ENCODE measurements at regions not wholly inside any gene's neighbourhood (a gene's known extent, or its start where the extent isn't known, plus 50 kb on each side); places are given as distances from the start of the nearest gene placed in this dataset.

DNA sequence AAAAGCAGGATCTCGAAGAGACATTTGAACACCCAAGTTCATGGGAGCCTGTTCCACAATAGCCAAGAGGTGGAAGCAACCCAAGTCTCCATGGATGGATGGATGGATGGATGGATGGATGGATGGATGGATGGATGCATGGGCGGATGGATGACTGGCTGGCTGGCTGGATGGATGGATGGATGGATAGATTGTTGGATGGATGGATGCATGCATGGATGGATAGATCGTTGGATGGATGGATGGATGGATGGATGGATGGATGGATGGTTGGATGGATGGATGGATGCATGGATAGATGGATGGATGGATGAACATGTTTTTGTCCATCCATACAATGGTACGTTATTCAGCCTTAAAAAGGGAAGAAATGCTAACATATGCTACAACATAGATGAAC is 603.4 kb downstream of the BRD1 start:
- no peak for TF ChIP-seq ISL1 (CRISPR knock-in tag; IDR thresholded peaks at IDR 0.05)
- TF ChIP-seq ZC3H10 (CRISPR knock-in tag; IDR thresholded peaks at IDR 0.05), result no peak
- TF ChIP-seq ZNF565 (CRISPR knock-in tag; conservative IDR thresholded peaks at IDR 0.05; ENCODE audit: low read depth), result no peak
- no peak for TF ChIP-seq TCF4 (CRISPR knock-in tag; IDR thresholded peaks at IDR 0.05; ENCODE audit: borderline replicate concordance)
- TF ChIP-seq, protein P1, sequence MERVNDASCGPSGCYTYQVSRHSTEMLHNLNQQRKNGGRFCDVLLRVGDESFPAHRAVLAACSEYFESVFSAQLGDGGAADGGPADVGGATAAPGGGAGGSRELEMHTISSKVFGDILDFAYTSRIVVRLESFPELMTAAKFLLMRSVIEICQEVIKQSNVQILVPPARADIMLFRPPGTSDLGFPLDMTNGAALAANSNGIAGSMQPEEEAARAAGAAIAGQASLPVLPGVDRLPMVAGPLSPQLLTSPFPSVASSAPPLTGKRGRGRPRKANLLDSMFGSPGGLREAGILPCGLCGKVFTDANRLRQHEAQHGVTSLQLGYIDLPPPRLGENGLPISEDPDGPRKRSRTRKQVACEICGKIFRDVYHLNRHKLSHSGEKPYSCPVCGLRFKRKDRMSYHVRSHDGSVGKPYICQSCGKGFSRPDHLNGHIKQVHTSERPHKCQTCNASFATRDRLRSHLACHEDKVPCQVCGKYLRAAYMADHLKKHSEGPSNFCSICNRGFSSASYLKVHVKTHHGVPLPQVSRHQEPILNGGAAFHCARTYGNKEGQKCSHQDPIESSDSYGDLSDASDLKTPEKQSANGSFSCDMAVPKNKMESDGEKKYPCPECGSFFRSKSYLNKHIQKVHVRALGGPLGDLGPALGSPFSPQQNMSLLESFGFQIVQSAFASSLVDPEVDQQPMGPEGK (CRISPR knock-in tag; IDR thresholded peaks at IDR 0.05; ENCODE audit: borderline replicate concordance), result no peak
- no peak for TF ChIP-seq ARNTL (CRISPR knock-in tag; IDR thresholded peaks at IDR 0.05; ENCODE audit: borderline replicate concordance, low read depth)
- TF ChIP-seq SNAI2 (CRISPR knock-in tag; IDR thresholded peaks at IDR 0.05), result no peak
- TF ChIP-seq, protein P2, sequence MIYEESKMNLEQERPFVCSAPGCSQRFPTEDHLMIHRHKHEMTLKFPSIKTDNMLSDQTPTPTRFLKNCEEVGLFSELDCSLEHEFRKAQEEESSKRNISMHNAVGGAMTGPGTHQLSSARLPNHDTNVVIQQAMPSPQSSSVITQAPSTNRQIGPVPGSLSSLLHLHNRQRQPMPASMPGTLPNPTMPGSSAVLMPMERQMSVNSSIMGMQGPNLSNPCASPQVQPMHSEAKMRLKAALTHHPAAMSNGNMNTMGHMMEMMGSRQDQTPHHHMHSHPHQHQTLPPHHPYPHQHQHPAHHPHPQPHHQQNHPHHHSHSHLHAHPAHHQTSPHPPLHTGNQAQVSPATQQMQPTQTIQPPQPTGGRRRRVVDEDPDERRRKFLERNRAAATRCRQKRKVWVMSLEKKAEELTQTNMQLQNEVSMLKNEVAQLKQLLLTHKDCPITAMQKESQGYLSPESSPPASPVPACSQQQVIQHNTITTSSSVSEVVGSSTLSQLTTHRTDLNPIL (CRISPR knock-in tag; IDR thresholded peaks at IDR 0.05; ENCODE audit: low read depth), result no peak
- no peak for TF ChIP-seq ZFP3 (CRISPR knock-in tag; IDR thresholded peaks at IDR 0.05)
- no peak for TF ChIP-seq ZFP30 (CRISPR knock-in tag; IDR thresholded peaks at IDR 0.05)
- no peak for TF ChIP-seq PPARA (CRISPR knock-in tag; IDR thresholded peaks at IDR 0.05; ENCODE audit: borderline replicate concordance)

All from SK-N-SH treated with all-trans-retinoic acid at 6 μM for 48 hours (cell line).